Activated CD8-positive, alpha-beta memory T cell treated with anti-CD3 and anti-CD28 coated beads, Interleukin-2, amount 50 U/mL, for 48 hours (primary cell): ENCODE measurements at regions not wholly inside any gene's neighbourhood (a gene's known extent, or its start where the extent isn't known, plus 50 kb on each side); places are given as distances from the start of the nearest gene placed in this dataset.

ENCODE experiments used
- DNase-seq: peaks from one replicate; pipeline ENCODE4 v3.0.0-alpha.2; 2020

- DNase-seq: no peak
Measured at GRCh38 chr12:76256904-76257303, 91.3 kb downstream of the BBS10 start.

GRCh38 chr12:76256321-76256720 is 91.9 kb downstream of the BBS10 start:
- no peak for DNase-seq

GRCh38 chr12:76255692-76256091 is 92.5 kb downstream of the BBS10 start:
- no peak for DNase-seq

GRCh38 chr12:76255281-76255680 is 92.9 kb downstream of the BBS10 start:
- no peak for DNase-seq

GRCh38 chr12:76252031-76252430 is 96.2 kb downstream of the BBS10 start:
- DNase-seq: no peak

GRCh38 chr12:76250256-76250655 is 98.0 kb downstream of the BBS10 start:
- DNase-seq: no peak

- no peak for DNase-seq
Measured at GRCh38 chr12:76249501-76249900, 98.7 kb downstream of the BBS10 start.

- DNase-seq: no peak
Measured at GRCh38 chr12:76247992-76248391, 100.2 kb downstream of the BBS10 start.

GRCh38 chr12:76247026-76247646 is 101.1 kb downstream of the BBS10 start:
- no peak for DNase-seq

GRCh38 chr12:76246611-76247010 is 101.6 kb downstream of the BBS10 start:
- DNase-seq: no peak

GRCh38 chr12:76244300-76244699 is 103.9 kb downstream of the BBS10 start:
- no peak for DNase-seq

GRCh38 chr12:76242813-76243550 is 105.2 kb downstream of the BBS10 start:
- no peak for DNase-seq

GRCh38 chr12:76241371-76241770 is 106.8 kb downstream of the BBS10 start:
- no peak for DNase-seq

GRCh38 chr12:76240281-76240680 is 107.9 kb downstream of the BBS10 start:
- no peak for DNase-seq

GRCh38 chr12:76238688-76239087 is 109.5 kb downstream of the BBS10 start:
- no peak for DNase-seq

GRCh38 chr12:76237086-76237701 is 111.0 kb downstream of the BBS10 start:
- no peak for DNase-seq

GRCh38 chr12:76236640-76237039 is 111.6 kb downstream of the BBS10 start:
- DNase-seq: no peak

GRCh38 chr12:76234741-76235140 is 113.5 kb downstream of the BBS10 start:
- no peak for DNase-seq

GRCh38 chr12:76232013-76232412 is 116.2 kb downstream of the BBS10 start:
- DNase-seq: no peak

- no peak for DNase-seq
Measured at GRCh38 chr12:76226956-76227355, 121.3 kb downstream of the BBS10 start.

- no peak for DNase-seq
Measured at GRCh38 chr12:76226397-76226796, 121.8 kb downstream of the BBS10 start.

- no peak for DNase-seq
Measured at GRCh38 chr12:76223869-76224268, 124.3 kb downstream of the BBS10 start.

GRCh38 chr12:76220980-76221379 is 127.2 kb downstream of the BBS10 start:
- DNase-seq: no peak

- no peak for DNase-seq
Measured at GRCh38 chr12:76219806-76220205, 128.4 kb downstream of the BBS10 start.
